PC-9 (cell line): ENCODE measurements at regions not wholly inside any gene's neighbourhood (a gene's known extent, or its start where the extent isn't known, plus 50 kb on each side); places are given as distances from the start of the nearest gene placed in this dataset.

ENCODE experiments used
- BruUV-seq: library from RNA; stranded (reverse); fragments of 400-500 nt; replicated peaks from 2 replicates; lab custom pipeline; 2021; lab: Mats Ljungman, UMichigan
- CTCF ChIA-PET: fragments of 300-600 bp; sonication (Branson Sonifier 250); formaldehyde crosslinking; loops from one replicate; lab custom pipeline; 2022; ENCODE audit warnings: antibody characterized with exemption; lab: Charles Lee
- POLR2A ChIA-PET: fragments of 300-600 bp; sonication (Branson Sonifier 250); formaldehyde crosslinking; loops from one replicate; lab custom pipeline; 2022; ENCODE audit warnings: antibody characterized with exemption; ENCODE audit not compliant: unreplicated experiment; lab: Charles Lee
- DNase-seq, 2 experiments: peaks; one replicate each; pipeline versions ENCODE4 v3.0.0 to v3.0.0-alpha.2; 2015 to 2022; ENCODE audit warnings: mixed read lengths in 1 of 2
- H2AFZ ChIP-seq: fragments of 200-600 bp; sonication (generic); 2 replicates; pipeline ENCODE4 v1.8.1; 2017; ENCODE audit warnings: antibody characterized with exemption
- H3F3A ChIP-seq: fragments of 200-600 bp; sonication (generic); 2 replicates; pipeline ENCODE4 v1.8.1; 2017; ENCODE audit warnings: antibody characterized with exemption, mild to moderate bottlenecking, low read depth; ENCODE audit not compliant: insufficient read depth
- H3K27ac ChIP-seq: fragments of 200-600 bp; sonication (generic); 2 replicates; pipeline ENCODE4 v1.6.1; 2016; ENCODE audit warnings: mixed run types
- H3K27me3 ChIP-seq: fragments of 200-600 bp; sonication (generic); 2 replicates; pipeline ENCODE4 v1.6.1; 2016; ENCODE audit warnings: low read depth, mixed run types; ENCODE audit not compliant: insufficient read depth
- H3K36me3 ChIP-seq: fragments of 200-600 bp; sonication (generic); 2 replicates; pipeline ENCODE4 v1.6.1; 2016; ENCODE audit warnings: low read depth, mixed run types
- H3K4me1 ChIP-seq: fragments of 200-600 bp; sonication (generic); replicated peaks from 2 replicates; pipeline ENCODE4 v1.6.1; 2016; ENCODE audit warnings: mixed run types; ENCODE audit not compliant: insufficient read depth
- H3K4me2 ChIP-seq: fragments of 200-600 bp; sonication (generic); 2 replicates; pipeline ENCODE4 v1.6.1; 2017; ENCODE audit warnings: mixed run types
- H3K4me3 ChIP-seq: fragments of 200-600 bp; sonication (generic); 2 replicates; pipeline ENCODE4 v1.6.1; 2016; ENCODE audit warnings: mixed run types
- H3K79me2 ChIP-seq: fragments of 200-600 bp; sonication (generic); 2 replicates; pipeline ENCODE4 v1.6.1; 2017; ENCODE audit warnings: low read depth, mixed run types
- H3K9me2 ChIP-seq: fragments of 200-600 bp; sonication (generic); 2 replicates; pipeline ENCODE4 v1.8.1; 2017; ENCODE audit warnings: mild to moderate bottlenecking; ENCODE audit not compliant: insufficient read depth
- H3K9me3 ChIP-seq: fragments of 200-600 bp; sonication (generic); 2 replicates; pipeline ENCODE4 v1.8.1; 2016; ENCODE audit warnings: low read depth; ENCODE audit not compliant: insufficient read depth
- H4K20me1 ChIP-seq: fragments of 200-600 bp; sonication (generic); 2 replicates; pipeline ENCODE4 v1.8.1; 2017; ENCODE audit not compliant: insufficient read depth
- EZH2 ChIP-seq: fragments of 200-600 bp; sonication (generic); IDR thresholded peaks from 2 replicates; pipeline ENCODE4 v1.8.0; 2017; ENCODE audit warnings: antibody characterized with exemption, low read depth
- intact Hi-C: fragments of 100-400 bp; cut with micrococcal nuclease; formaldehyde crosslinking; loops from one replicate; pipeline ENCODE4 v1.10.0; 2022; ENCODE audit not compliant: unreplicated experiment
- TF ChIP-seq, protein P1 (sequence below): fragments of 200-600 bp; sonication (generic); conservative IDR thresholded peaks from 2 replicates; pipeline ENCODE4 v1.6.1; 2017; ENCODE audit warnings: mixed run types, antibody characterized with exemption, mild to moderate bottlenecking, moderate library complexity

DNA sequence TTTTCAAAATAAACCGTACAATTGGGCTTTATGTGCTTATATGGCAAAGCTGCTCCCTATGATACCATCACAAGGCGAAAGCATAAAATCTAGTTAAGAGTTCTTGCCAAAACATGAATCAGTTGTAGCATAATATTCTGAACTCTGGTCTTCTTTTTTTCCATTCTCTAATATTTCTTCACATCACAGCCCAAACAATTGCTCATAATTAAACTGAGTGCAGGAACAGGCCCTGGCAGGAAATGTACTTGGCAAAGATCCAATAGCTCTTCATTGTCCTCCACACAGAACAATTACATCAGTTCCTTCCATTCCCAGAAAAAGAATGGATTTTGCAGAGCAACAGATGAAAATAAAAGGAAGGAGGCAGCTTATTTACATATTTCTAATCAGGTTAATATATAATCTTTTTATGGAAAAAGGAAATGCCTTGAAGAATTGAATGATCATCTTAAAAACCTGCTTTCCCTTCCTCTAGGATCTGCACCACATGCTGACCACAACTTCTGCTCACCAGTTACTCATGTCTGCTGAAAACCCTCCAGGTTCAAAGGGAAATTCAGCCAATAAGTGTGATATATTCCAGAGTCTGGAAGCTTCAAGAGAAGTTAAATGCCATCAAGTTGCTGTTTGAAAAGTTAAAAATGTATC, 123.3 kb upstream of the COL21A1 start:
- no peaks in the 10 kb centered on the region for H3K27me3 ChIP-seq
- peak in 1 of 2 experiments; percentile 54 for DNase-seq
- peaks cover 3% of the 10 kb centered on the region; the same call in 1 of the 2 replicates for H3K9me2 ChIP-seq
- CTCF ChIA-PET = interaction anchor here (1.0 to 1.1 kb wide), 2 partner anchors 222 to 532 kb away, joined by 3 read pairs; no protein-coding TSS in a partner anchor
- BruUV-seq = no TSS peak
- peaks cover 14% of the 10 kb centered on the region; the same call in 1 of the 2 replicates for H3F3A ChIP-seq
- POLR2A ChIA-PET = interaction anchor here (0.6 to 0.9 kb wide), 2 partner anchors 454 to 612 kb away, joined by 4 to 8 read pairs; no protein-coding TSS in a partner anchor
- peak overlapping the region; percentile 37 for H3K27ac ChIP-seq
- intact Hi-C loops = loop anchor here (5.0 to 10.0 kb wide), 2 partner anchors 84 to 222 kb away; no protein-coding TSS in a partner anchor
- H3K4me1 ChIP-seq = peaks cover 20% of the 10 kb centered on the region
- H3K9me3 ChIP-seq = no peaks in the 10 kb centered on the region
- H4K20me1 ChIP-seq = no peaks in the 10 kb centered on the region
- H3K36me3 ChIP-seq = no peaks in the 10 kb centered on the region
- TF ChIP-seq EZH2 = no peak
- H3K4me2 ChIP-seq = peak overlapping the region; percentile 58; the same call in 1 of the 2 replicates
- H3K4me3 ChIP-seq = no peak overlapping the region
- no peaks in the 10 kb centered on the region for H3K79me2 ChIP-seq
- H2AFZ ChIP-seq = peak overlapping the region; percentile 53; the same call in 1 of the 2 replicates

DNA sequence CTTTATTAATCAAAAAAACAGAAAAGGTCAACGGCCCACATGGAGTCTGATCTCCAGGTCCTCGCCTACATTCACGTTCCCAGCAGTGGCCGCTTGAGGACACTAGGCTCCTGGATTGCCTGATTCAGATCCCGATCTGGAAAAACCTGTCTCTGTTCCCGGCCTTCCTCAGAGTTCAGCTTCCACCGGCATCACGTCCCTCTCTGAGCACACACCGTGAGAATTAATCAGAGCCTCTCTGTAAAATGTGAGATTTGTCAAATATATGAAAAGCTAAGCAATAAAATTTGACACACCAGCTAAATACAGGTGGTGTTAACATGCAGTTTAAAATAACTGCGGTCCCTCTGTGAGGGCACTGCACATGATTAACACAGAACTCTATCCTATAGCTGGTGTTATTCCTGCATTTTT, 122.8 kb upstream of the COL21A1 start:
- Histone ChIP-seq H3K4me3 (no peak overlapping the region), H3K79me2 (no peaks in the 10 kb centered on the region), H3K9me2 (peaks cover 3% of the 10 kb centered on the region; the same call in 1 of the 2 replicates), H3K9me3 (no peaks in the 10 kb centered on the region), H3K27me3 (no peaks in the 10 kb centered on the region), H4K20me1 (no peaks in the 10 kb centered on the region), H3K4me1 (peaks cover 25% of the 10 kb centered on the region), H3K4me2 (peak overlapping the region; percentile 58; the same call in 1 of the 2 replicates), H3K27ac (peak overlapping the region; percentile 37), H2AFZ (peak overlapping the region; percentile 53; the same call in 1 of the 2 replicates), H3K36me3 (no peaks in the 10 kb centered on the region), H3F3A (peaks cover 14% of the 10 kb centered on the region; the same call in 1 of the 2 replicates)
- ChIA-PET POLR2A (interaction anchor here (0.5 to 0.9 kb wide), 3 partner anchors 150 to 612 kb away, joined by 4 to 8 read pairs (median 5); no protein-coding TSS in a partner anchor), CTCF (interaction anchor here (1.0 to 1.1 kb wide), 2 partner anchors 223 to 532 kb away, joined by 3 read pairs; no protein-coding TSS in a partner anchor)
- TF ChIP-seq, protein P1, sequence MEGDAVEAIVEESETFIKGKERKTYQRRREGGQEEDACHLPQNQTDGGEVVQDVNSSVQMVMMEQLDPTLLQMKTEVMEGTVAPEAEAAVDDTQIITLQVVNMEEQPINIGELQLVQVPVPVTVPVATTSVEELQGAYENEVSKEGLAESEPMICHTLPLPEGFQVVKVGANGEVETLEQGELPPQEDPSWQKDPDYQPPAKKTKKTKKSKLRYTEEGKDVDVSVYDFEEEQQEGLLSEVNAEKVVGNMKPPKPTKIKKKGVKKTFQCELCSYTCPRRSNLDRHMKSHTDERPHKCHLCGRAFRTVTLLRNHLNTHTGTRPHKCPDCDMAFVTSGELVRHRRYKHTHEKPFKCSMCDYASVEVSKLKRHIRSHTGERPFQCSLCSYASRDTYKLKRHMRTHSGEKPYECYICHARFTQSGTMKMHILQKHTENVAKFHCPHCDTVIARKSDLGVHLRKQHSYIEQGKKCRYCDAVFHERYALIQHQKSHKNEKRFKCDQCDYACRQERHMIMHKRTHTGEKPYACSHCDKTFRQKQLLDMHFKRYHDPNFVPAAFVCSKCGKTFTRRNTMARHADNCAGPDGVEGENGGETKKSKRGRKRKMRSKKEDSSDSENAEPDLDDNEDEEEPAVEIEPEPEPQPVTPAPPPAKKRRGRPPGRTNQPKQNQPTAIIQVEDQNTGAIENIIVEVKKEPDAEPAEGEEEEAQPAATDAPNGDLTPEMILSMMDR = peak; percentile 46; the same call in 1 of the 2 replicates
- TF ChIP-seq EZH2 = no peak
- DNase-seq = peak; percentile 58 to 66
- intact Hi-C loops = loop anchor here (5.0 to 10.0 kb wide), 2 partner anchors 85 to 222 kb away; no protein-coding TSS in a partner anchor
- BruUV-seq = no TSS peak

DNA sequence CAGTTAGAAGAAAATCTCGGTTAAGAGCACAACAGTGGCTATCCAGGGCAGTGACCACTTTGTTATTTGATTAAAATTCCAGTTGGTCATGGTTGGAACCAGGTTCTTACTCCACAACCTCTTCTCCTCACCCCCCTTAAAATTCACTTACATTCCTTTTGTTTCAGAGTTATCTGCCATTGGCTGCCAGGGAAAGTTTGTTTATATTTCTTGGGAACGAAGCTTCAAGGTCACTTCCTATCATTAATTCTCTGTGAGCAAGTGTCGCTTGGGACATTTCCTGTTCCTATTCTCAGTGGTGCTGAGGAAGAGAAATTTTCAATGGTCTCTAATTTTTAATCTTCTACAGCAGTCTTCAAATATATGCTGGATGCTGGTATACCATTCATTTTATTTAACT, 121.1 kb upstream of the COL21A1 start:
- Histone ChIP-seq H3K36me3 (no peaks in the 10 kb centered on the region), H3K9me2 (peaks cover 3% of the 10 kb centered on the region; the same call in 1 of the 2 replicates), H2AFZ (no peak overlapping the region), H4K20me1 (no peaks in the 10 kb centered on the region), H3K79me2 (no peaks in the 10 kb centered on the region), H3K27me3 (no peaks in the 10 kb centered on the region), H3K9me3 (no peaks in the 10 kb centered on the region), H3F3A (peaks cover 19% of the 10 kb centered on the region; the same call in 1 of the 2 replicates), H3K4me3 (no peak overlapping the region), H3K27ac (no peak overlapping the region), H3K4me2 (no peak overlapping the region), H3K4me1 (peaks cover 35% of the 10 kb centered on the region)
- intact Hi-C loops = no loop called here
- CTCF ChIA-PET = no interaction called here
- BruUV-seq = no TSS peak
- no peak for DNase-seq
- POLR2A ChIA-PET = no interaction called here
- TF ChIP-seq, protein P1 = no peak
- TF ChIP-seq EZH2 = no peak
